ENCODE measurements at regions not wholly inside any gene's neighbourhood (a gene's known extent, or its start where the extent isn't known, plus 50 kb on each side); places are given as distances from the start of the nearest gene placed in this dataset.

GRCh38 chr3:162777118-162777517, 1280.5 kb downstream of the OTOL1 start:
- Histone ChIP-seq H3K9me3 (no peaks in the 10 kb centered on the region), H3K27me3 (no peaks in the 10 kb centered on the region), H3K4me3 (no peak overlapping the region), H3K4me1 (no peaks in the 10 kb centered on the region), H3K36me3 (no peaks in the 10 kb centered on the region), H3K27ac (no peak overlapping the region)
- ATAC-seq (no peak), DNase-seq (no peak)
- no peak for TF ChIP-seq CTCF (IDR thresholded peaks at IDR 0.05)
- intact Hi-C loops (cut with DNase I) = no loop called here

- Histone ChIP-seq H3K27me3 (no peaks in the 10 kb centered on the region), H3K4me1 (no peaks in the 10 kb centered on the region), H3K36me3 (no peaks in the 10 kb centered on the region), H3K27ac (no peak overlapping the region), H3K9me3 (no peaks in the 10 kb centered on the region), H3K4me3 (no peak overlapping the region)
- intact Hi-C loops (cut with DNase I) = no loop called here
- ATAC-seq = no peak
- no peak for TF ChIP-seq CTCF (IDR thresholded peaks at IDR 0.05)
- no peak for DNase-seq
Observed at GRCh38 chr3:162780313-162780712, 1283.7 kb downstream of the OTOL1 start.

GRCh38 chr3:162799910-162800309, 1303.3 kb downstream of the OTOL1 start:
- H3K9me3 ChIP-seq = no peaks in the 10 kb centered on the region
- no peak for TF ChIP-seq CTCF (IDR thresholded peaks at IDR 0.05)
- DNase-seq (no peak), ATAC-seq (no peak)
- H3K27me3 ChIP-seq = no peaks in the 10 kb centered on the region
- H3K4me3 ChIP-seq = no peak overlapping the region
- H3K27ac ChIP-seq = no peak overlapping the region
- intact Hi-C loops (cut with DNase I) = no loop called here
- no peaks in the 10 kb centered on the region for H3K36me3 ChIP-seq
- no peaks in the 10 kb centered on the region for H3K4me1 ChIP-seq

DNA sequence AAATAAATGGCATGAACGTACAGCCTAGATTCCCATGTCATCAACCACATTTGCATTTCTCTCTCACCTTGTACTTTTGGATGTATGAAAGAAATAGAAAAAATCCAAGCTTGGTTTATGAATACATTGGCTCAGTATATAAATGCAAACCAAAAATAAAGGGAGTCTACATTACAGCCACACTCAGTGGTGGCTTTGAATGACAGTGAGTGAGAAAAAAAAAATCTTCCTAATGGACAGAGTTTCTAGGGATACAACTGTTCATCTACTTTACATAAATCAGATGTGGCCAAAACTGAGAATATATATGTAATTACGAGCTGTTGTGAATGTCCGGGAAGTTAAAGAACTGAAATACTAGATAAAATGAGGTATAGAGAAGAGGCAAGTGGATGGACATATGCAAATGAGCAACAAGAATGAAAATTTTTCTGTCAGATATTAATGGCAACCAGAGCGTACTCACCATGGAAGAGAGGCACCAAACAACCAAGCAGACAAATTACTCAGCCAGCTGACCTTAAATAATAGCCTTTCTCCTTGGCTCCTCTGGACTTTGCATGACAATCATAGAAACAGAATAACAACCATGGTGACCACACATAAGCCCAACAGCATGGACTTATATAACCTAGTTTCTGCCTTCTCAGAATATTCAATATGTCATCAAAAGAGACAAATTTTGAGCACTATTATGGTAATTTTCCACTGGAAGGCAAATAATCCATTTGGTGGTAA, 1305.8 kb downstream of the OTOL1 start:
- ATAC-seq (no peak), DNase-seq (no peak)
- Histone ChIP-seq H3K27ac (no peak overlapping the region), H3K4me3 (no peak overlapping the region), H3K27me3 (no peaks in the 10 kb centered on the region), H3K9me3 (no peaks in the 10 kb centered on the region), H3K36me3 (no peaks in the 10 kb centered on the region), H3K4me1 (no peaks in the 10 kb centered on the region)
- intact Hi-C loops (cut with DNase I) = no loop called here
- TF ChIP-seq CTCF (IDR thresholded peaks at IDR 0.05) = no peak

- Histone ChIP-seq H3K27me3 (no peaks in the 10 kb centered on the region), H3K36me3 (no peaks in the 10 kb centered on the region), H3K4me1 (no peaks in the 10 kb centered on the region), H3K27ac (no peak overlapping the region), H3K9me3 (no peaks in the 10 kb centered on the region), H3K4me3 (no peak overlapping the region)
- DNase-seq (no peak), ATAC-seq (no peak)
- TF ChIP-seq CTCF (IDR thresholded peaks at IDR 0.05) = no peak
- intact Hi-C loops (cut with DNase I) = no loop called here
Observed at GRCh38 chr3:162810776-162811175, 1314.2 kb downstream of the OTOL1 start.

Data from upper lobe of right lung (tissue), 1 donor.